ENCODE measurements at regions not wholly inside any gene's neighbourhood (a gene's known extent, or its start where the extent isn't known, plus 50 kb on each side); places are given as distances from the start of the nearest gene placed in this dataset.

GRCh38 chr7:16998481-16999051 lies 116.8 kb upstream of the AGR3 start:
- H3K27me3 ChIP-seq (replicated peaks in 1 of 4; ENCODE audit: control insufficient read depth in 3 of 4, extremely low read depth in 1 of 4, insufficient read depth in 3 of 4, low read length in 3 of 4), result no peaks in the 10 kb centered on the region

More at GRCh38 chr7:16998481-16999051, 116.8 kb upstream of the AGR3 start:
- Histone ChIP-seq H3K27ac (ENCODE audit: low read depth, low read length) (no peak overlapping the region), H4K91ac (replicated peaks; ENCODE audit: insufficient read length, low read length) (no peak overlapping the region), H3K9me3 (ENCODE audit: insufficient read depth in 2 of 2, low read depth in 1 of 2, low read length in 1 of 2) (no peaks in the 10 kb centered on the region), H2AFZ (ENCODE audit: low read length) (no peak overlapping the region), H2BK12ac (ENCODE audit: low read depth, low read length) (no peak overlapping the region), H3K23ac (ENCODE audit: insufficient read length) (no peak overlapping the region), H3K79me1 (ENCODE audit: low read depth, low read length) (no peaks in the 10 kb centered on the region), H2BK120ac (replicated peaks; ENCODE audit: low read depth, low read length) (no peak overlapping the region), H3K18ac (ENCODE audit: extremely low read depth, low read length) (no peak overlapping the region), H4K8ac (ENCODE audit: extremely low read depth, insufficient read depth, low read length) (no peak overlapping the region), H3K79me2 (ENCODE audit: control insufficient read depth in 1 of 2, insufficient read depth in 2 of 2, low read length in 2 of 2) (no peaks in the 10 kb centered on the region), H3K4ac (replicated peaks; ENCODE audit: insufficient read length, low read depth, low read length) (no peak overlapping the region), H2BK5ac (ENCODE audit: low read depth, low read length) (no peak overlapping the region), H3K4me3 (ENCODE audit: extremely low read depth in 1 of 4, insufficient read depth in 2 of 4, low read depth in 3 of 4, low read length in 4 of 4) (no peak overlapping the region), H4K5ac (ENCODE audit: insufficient read length, low read depth, low read length) (no peak overlapping the region), H3K4me2 (ENCODE audit: insufficient read depth in 1 of 2, low read depth in 2 of 2, low read length in 2 of 2) (no peak overlapping the region), H3K9ac (replicated peaks in 1 of 4; ENCODE audit: extremely low read depth in 1 of 4, low read depth in 3 of 4, low read length in 3 of 4) (no peak overlapping the region), H3K56ac (replicated peaks; ENCODE audit: insufficient read length, low read depth, low read length) (no peak overlapping the region), H2AK5ac (ENCODE audit: low read depth, low read length) (no peak overlapping the region), H3K23me2 (ENCODE audit: low read depth, low read length) (no peaks in the 10 kb centered on the region), H3K36me3 (ENCODE audit: control insufficient read depth in 2 of 4, insufficient read depth in 4 of 4, low read length in 3 of 4) (no peaks in the 10 kb centered on the region), H3K14ac (ENCODE audit: insufficient read length) (no peak overlapping the region), H2BK20ac (ENCODE audit: low read length) (no peak overlapping the region), H4K20me1 (replicated peaks in 1 of 2; ENCODE audit: control insufficient read depth in 1 of 2, insufficient read depth in 2 of 2, low read length in 2 of 2) (no peaks in the 10 kb centered on the region), H3K4me1 (replicated peaks in 1 of 4; ENCODE audit: control insufficient read depth in 3 of 4, insufficient read depth in 4 of 4, low read length in 3 of 4) (no peaks in the 10 kb centered on the region), H2BK15ac (ENCODE audit: low read length) (no peak overlapping the region)
- WGBS, 2 experiments (ENCODE audit: extremely low coverage in 1 of 2, insufficient coverage in 1 of 2, insufficient read length in 1 of 2, insufficient replicate concordance in 2 of 2, low coverage in 1 of 2, low lambda C conversion rate in 2 of 2, missing lambda C conversion rate in 1 of 2), result 94% methylated on average over 1 of the region's 1 CpG; no CpG with 5 or more reads in 1 of the 2 experiments
- no peak for TF ChIP-seq POU5F1 (IDR thresholded peaks at IDR 0.05; ENCODE audit: low read depth, low read length)
- no peak for TF ChIP-seq RBBP5 (IDR thresholded peaks at IDR 0.05; ENCODE audit: borderline replicate concordance, low read depth, low read length)
- TF ChIP-seq CREB1 (IDR thresholded peaks at IDR 0.05), result no peak
- no peak for TF ChIP-seq POLR2AphosphoS5 (IDR thresholded peaks at IDR 0.05; ENCODE audit: low read depth, low read length)
- FAIRE-seq (no peak), DNase-seq (ENCODE audit: low read depth in 1 of 2, low spot score in 2 of 2) (no peak)
- ChIA-PET CTCF (ENCODE audit: partially characterized antibody) (interaction anchor here (0.6 to 2.1 kb wide), 3 partner anchors 9 to 1225 kb away, joined by 3 to 17 read pairs (median 3); no protein-coding TSS in a partner anchor), POLR2A (ENCODE audit: partially characterized antibody) (no interaction called here)
